ENCODE measurements at regions not wholly inside any gene's neighbourhood (a gene's known extent, or its start where the extent isn't known, plus 50 kb on each side); places are given as distances from the start of the nearest gene placed in this dataset.

GRCh38 chr13:95360464-95361097 is 59.3 kb upstream of the ABCC4 start:
- TF ChIP-seq CTCF (IDR thresholded peaks at IDR 0.05), result no peak
- TF ChIP-seq EZH2phosphoT487 (IDR thresholded peaks at IDR 0.05), result no peak

Data from neural progenitor cell (in vitro differentiated cells).